Renal cortex interstitium (tissue), 11 donors: ENCODE measurements at regions not wholly inside any gene's neighbourhood (a gene's known extent, or its start where the extent isn't known, plus 50 kb on each side); places are given as distances from the start of the nearest gene placed in this dataset.

Source experiments
- DNase-seq, 11 donors: peaks; one replicate each; pipeline ENCODE4 v3.0.0-alpha.2; 2013; ENCODE audit warnings: low read depth in 9 of 11, low spot score in 4 of 11; ENCODE audit errors: extremely low read depth in 1 of 11

- no peak for DNase-seq
Measured at GRCh38 chr2:55103046-55103445, 52.8 kb upstream of the RTN4 start.

DNA sequence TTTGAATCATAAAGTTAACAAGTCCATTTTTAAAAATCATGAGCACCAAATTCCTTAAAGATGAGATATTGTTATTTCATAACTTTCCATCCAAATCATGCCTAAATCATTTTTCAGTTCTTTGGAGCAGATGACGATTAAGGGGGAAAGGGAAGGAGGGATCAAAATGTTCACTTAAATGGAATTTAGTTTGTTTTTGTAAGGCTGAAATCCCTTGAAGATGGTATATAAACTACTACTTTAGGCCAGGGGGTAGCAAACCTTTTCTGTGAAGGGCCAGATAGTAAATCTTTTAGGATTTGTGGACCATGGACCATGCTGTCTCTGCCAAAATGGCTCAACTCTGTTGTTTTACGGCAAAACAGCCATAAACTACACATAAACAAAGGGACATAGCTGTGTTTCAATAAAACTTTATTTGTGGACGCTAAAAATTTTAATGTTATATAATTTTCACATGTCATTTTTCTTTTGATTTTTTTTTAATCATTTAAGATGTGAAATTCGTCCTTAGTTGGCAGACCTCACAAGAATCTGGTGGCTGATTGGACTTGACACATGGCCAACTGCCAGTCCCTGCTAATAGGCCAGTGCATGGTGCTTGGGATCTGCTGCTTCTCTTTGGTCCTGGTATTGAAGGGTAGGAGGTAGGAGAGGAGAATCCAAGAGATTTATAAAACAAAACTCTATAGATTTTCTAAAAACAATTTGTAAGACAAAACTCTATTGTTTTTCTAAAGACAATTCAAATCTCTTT lies 52.0 kb upstream of the RTN4 start:
- no peak for DNase-seq

DNA sequence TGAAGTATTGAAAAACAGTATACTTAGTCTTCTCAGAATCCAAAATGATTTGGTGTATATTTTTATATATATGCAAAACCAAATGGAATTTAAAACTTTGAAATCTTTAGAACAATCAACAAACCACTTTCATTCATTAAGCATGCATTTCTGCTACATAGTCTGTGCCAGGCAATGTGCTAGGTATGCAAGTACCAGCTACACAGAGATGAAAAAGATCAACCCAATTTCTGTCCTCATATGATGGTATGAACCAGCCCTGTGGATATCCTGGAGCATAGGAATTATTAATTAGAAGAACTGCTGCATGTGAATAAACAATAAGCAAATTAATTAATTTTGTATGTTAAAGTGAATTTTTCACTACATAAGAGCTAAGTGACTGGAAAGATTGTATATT lies 51.2 kb upstream of the RTN4 start:
- DNase-seq, result no peak

- no peak for DNase-seq
Measured at GRCh38 chr2:55099878-55100820, 49.9 kb upstream of the RTN4 start.
